ENCODE measurements at regions not wholly inside any gene's neighbourhood (a gene's known extent, or its start where the extent isn't known, plus 50 kb on each side); places are given as distances from the start of the nearest gene placed in this dataset.

- no peak overlapping the region for H3K4me3 Mint-ChIP-seq
- peaks cover 14 to 31% of the 10 kb centered on the region in 2 donors for H3K9me3 Mint-ChIP-seq
- no peak for DNase-seq
- no peak overlapping the region for H3K27ac Mint-ChIP-seq
- no peak for ATAC-seq
- no peaks in the 10 kb centered on the region for H3K27me3 Mint-ChIP-seq
- no peaks in the 10 kb centered on the region for H3K4me1 Mint-ChIP-seq
Measured at GRCh38 chr4:12993923-12994322, 490.2 kb downstream of the RAB28 start.

DNA sequence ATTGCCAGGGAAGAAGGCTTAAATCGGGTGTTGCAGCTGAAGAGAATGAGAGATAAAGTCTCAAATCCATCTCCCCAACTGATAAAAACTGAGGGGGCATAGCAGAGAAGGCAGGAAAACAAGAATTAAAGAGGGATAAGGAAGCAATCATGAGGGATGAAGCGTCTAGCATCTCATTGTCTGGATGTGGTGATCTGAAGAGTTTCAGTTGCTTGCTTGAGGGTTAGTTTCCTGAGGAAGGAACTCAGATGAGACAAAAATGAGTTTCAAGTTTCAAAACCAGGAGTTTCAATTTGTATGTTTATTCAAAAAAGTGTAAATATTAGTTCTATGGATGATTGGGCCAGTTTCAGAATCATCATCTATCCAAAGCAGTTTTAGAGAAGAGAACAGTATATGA, 496.9 kb downstream of the RAB28 start:
- Mint-ChIP-seq H3K9me3 (peaks cover 12 to 28% of the 10 kb centered on the region in 2 donors), H3K4me3 (no peak overlapping the region), H3K27ac (no peak overlapping the region), H3K4me1 (peaks cover 6% of the 10 kb centered on the region), H3K27me3 (no peaks in the 10 kb centered on the region)
- no peak for DNase-seq
- no peak for ATAC-seq

DNA sequence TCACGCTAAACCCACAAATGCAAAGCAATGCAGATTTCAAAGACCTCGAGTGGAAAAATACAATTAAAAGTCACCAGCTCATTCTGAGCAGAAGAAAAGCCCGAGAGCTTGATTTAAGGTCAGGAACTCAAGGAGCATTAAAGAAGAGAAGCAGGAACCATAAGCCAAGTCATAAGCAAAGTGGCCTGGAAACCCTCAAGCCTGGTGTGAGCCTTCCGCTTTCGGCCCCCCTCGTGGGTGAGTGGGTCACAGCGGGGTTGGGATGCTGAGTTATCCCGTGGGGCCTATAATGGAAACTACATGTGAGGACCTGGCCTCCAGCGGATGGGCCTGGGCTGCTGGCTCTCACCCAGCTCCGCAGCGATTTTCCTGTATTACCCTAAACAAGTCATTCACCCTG, 504.3 kb downstream of the RAB28 start:
- Mint-ChIP-seq H3K9me3 (peaks cover 20 to 29% of the 10 kb centered on the region in 2 donors), H3K4me1 (no peaks in the 10 kb centered on the region)
- no peak for ATAC-seq

GRCh38 chr4:12978310-12978709, 505.8 kb downstream of the RAB28 start:
- H3K4me1 Mint-ChIP-seq: no peaks in the 10 kb centered on the region
- DNase-seq (no peak), ATAC-seq (peak; percentile 54)
- H3K27me3 Mint-ChIP-seq: no peaks in the 10 kb centered on the region
- H3K4me3 Mint-ChIP-seq: no peak overlapping the region
- H3K27ac Mint-ChIP-seq: no peak overlapping the region
- peaks cover 20 to 25% of the 10 kb centered on the region in 2 donors for H3K9me3 Mint-ChIP-seq

More for the DNA sequence above, 504.3 kb downstream of the RAB28 start:
- Mint-ChIP-seq H3K27ac (no peak overlapping the region), H3K4me3 (no peak overlapping the region), H3K27me3 (no peaks in the 10 kb centered on the region)
- DNase-seq: no peak

DNA sequence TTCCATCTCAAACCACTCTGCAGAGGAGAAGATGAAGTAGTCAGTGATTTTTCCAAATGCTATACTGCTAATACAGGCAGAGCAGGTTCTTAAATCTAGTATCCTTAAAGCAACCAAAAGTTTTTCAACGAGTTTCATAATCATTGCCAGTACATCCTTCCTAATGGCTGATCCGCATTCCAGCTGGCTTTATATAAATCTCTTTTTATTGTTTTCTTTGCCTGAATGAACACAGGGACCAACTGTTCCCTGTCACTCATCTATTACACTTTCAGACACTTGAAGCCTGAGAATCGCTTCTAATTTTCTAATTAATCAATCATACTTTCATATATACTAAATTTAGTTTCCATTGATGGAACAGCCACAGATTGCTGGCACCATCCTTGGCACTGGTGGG, 508.6 kb downstream of the RAB28 start:
- Mint-ChIP-seq H3K27me3 (no peaks in the 10 kb centered on the region), H3K27ac (no peak overlapping the region), H3K9me3 (peaks cover 6 to 11% of the 10 kb centered on the region in 2 donors), H3K4me3 (no peak overlapping the region), H3K4me1 (no peaks in the 10 kb centered on the region)
- no peak for ATAC-seq
- no peak for DNase-seq

DNA sequence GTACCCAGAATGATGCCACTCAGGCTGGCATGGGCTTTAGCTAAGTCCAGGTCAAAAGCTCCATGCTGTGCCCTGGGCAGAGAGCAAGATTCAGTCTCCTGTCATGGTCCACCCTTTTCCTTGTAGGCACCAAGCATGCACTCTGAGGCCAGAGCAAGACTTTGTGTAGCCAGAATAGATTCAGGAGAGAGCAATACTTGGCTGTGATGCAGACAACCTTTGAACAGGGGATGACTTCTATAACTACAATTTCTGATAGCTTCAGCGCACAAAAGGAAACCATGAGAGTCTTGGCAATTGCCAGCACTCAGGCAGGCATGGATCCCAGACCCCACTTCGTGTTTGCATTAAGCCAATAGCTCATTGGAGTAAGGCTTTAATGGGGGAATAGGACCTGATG, 510.6 kb downstream of the RAB28 start:
- H3K9me3 Mint-ChIP-seq: peaks cover 6 to 10% of the 10 kb centered on the region in 2 donors
- H3K27me3 Mint-ChIP-seq: no peaks in the 10 kb centered on the region
- ATAC-seq (no peak), DNase-seq (no peak)
- H3K4me3 Mint-ChIP-seq: no peak overlapping the region
- no peaks in the 10 kb centered on the region for H3K4me1 Mint-ChIP-seq
- H3K27ac Mint-ChIP-seq: no peak overlapping the region

- Mint-ChIP-seq H3K27ac (no peak overlapping the region), H3K9me3 (peaks cover 5 to 7% of the 10 kb centered on the region in 2 donors), H3K4me1 (no peaks in the 10 kb centered on the region), H3K27me3 (no peaks in the 10 kb centered on the region), H3K4me3 (no peak overlapping the region)
- no peak for ATAC-seq
- DNase-seq: no peak
Measured at GRCh38 chr4:12968345-12968744, 515.8 kb downstream of the RAB28 start.

DNA sequence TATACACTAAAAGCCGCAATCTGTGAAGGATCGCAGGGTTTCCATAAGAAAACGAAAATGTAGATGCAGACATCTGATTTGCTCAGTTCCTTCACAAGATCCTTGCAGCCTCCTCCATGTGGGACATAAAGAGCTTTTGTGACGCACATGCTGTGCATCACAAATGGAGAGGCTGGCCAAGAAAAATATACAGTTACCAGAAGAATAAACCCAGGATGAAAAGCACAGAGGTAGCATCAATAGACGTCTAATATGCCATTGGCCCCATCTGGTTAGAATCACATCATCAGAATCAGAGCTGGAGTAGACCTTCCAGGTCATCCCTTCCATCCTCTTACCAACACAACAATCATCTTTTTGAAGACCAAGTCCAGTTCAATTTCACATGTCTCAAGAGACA, 517.4 kb downstream of the RAB28 start:
- H3K4me3 Mint-ChIP-seq: no peak overlapping the region

DNA sequence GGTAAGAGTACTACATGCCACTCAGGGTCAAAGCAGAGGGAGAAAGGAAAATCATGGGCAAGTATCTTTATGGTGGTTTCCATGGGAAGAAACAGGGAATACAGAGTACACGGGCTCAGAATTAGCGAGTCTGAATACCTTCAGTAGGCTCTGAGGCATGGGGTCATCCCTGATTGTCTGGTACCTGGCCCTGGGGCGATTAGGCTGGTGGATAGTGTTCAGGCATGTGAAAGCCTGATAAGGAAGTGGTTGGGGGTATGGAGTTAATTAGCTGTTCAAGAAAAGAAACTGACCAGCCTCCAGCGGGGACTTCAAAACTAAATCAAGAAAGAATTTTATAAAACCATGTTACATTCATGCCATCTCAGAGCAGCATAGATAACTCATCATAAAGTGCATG, 518.8 kb downstream of the RAB28 start:
- no peak overlapping the region for H3K27ac Mint-ChIP-seq
- H3K4me1 Mint-ChIP-seq: no peaks in the 10 kb centered on the region
- no peak for DNase-seq
- no peak for ATAC-seq
- peaks cover 5 to 7% of the 10 kb centered on the region in 2 donors for H3K9me3 Mint-ChIP-seq
- no peaks in the 10 kb centered on the region for H3K27me3 Mint-ChIP-seq
- H3K4me3 Mint-ChIP-seq: no peak overlapping the region

More for the DNA sequence above, 517.4 kb downstream of the RAB28 start:
- Mint-ChIP-seq H3K27ac (no peak overlapping the region), H3K27me3 (no peaks in the 10 kb centered on the region), H3K9me3 (peaks cover 5 to 7% of the 10 kb centered on the region in 2 donors), H3K4me1 (no peaks in the 10 kb centered on the region)
- no peak for ATAC-seq
- no peak for DNase-seq

- H3K27ac Mint-ChIP-seq: no peak overlapping the region
- peaks cover 5 to 7% of the 10 kb centered on the region in 2 donors for H3K9me3 Mint-ChIP-seq
- H3K27me3 Mint-ChIP-seq: no peaks in the 10 kb centered on the region
- ATAC-seq: no peak
- H3K4me3 Mint-ChIP-seq: no peak overlapping the region
- no peak for DNase-seq
- no peaks in the 10 kb centered on the region for H3K4me1 Mint-ChIP-seq
Measured at GRCh38 chr4:12963912-12964311, 520.2 kb downstream of the RAB28 start.

DNA sequence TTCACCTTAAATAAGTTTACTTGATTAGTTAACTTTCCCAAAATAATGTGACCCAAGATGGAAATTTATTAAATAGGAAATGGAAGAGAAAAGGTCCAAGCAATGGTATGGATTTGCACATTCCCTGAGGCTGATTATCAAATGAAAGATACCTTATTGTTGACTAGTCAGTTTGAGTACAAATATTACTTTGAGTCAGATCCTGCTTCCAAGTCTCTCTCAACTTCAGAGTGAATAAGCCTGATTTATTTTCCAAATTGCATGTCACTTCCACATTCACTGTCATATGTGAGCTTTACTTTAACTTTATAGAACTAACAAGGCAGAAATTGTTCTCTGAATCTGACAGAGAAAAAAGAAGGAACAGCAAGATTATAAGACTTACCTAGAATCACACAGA, 520.8 kb downstream of the RAB28 start:
- no peak for ATAC-seq
- Mint-ChIP-seq H3K27ac (no peak overlapping the region), H3K4me1 (no peaks in the 10 kb centered on the region), H3K4me3 (no peak overlapping the region), H3K27me3 (no peaks in the 10 kb centered on the region), H3K9me3 (peaks cover 5 to 7% of the 10 kb centered on the region in 2 donors)
- DNase-seq: no peak

DNA sequence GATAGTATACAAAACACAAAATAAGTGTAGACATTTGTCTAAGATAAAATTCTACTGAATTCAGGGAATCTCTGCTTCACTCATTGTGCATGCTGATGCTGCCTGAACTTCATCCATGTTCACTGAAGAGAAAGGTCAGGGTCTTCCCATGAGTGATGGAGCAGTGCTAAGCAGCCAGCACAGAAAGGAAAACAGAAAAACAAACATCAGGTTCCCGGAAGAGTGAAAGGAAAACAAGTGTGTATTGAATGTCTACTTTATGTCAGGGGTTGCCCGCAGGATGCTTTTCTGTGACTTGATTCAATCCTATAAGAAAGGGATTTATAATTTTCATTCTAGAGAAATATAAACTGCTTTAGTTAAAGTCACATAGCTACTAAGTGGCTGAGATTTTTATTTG, 522.4 kb downstream of the RAB28 start:
- ATAC-seq: no peak

DNA sequence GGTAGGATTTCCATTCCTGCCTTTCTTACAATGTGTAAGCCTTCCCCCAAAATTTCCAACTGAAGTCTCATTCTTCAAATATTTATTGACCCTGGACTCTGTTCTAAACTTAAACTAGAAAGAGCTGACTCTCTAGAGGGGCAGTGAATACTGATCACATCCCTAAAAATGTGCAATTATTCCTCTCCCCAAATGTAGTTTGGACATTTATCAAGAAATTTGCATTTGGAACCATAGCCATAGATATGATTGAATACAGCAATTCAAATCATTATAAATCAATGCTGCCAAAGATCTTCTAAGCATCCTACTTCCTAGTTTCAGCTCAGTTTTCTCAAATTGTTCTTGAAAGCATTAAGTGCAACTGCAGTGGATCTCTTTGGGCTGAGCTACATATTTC, 525.7 kb downstream of the RAB28 start:
- Mint-ChIP-seq H3K9me3 (no peaks in the 10 kb centered on the region), H3K4me1 (no peaks in the 10 kb centered on the region), H3K27ac (no peak overlapping the region), H3K27me3 (no peaks in the 10 kb centered on the region), H3K4me3 (no peak overlapping the region)
- DNase-seq (no peak), ATAC-seq (no peak)

More for the DNA sequence above, 522.4 kb downstream of the RAB28 start:
- Mint-ChIP-seq H3K4me1 (no peaks in the 10 kb centered on the region), H3K27ac (no peak overlapping the region), H3K4me3 (no peak overlapping the region), H3K27me3 (no peaks in the 10 kb centered on the region), H3K9me3 (peaks cover under 1 to 7% of the 10 kb centered on the region in 2 donors)
- DNase-seq: no peak

GRCh38 chr4:12957108-12957507, 527.0 kb downstream of the RAB28 start:
- H3K9me3 Mint-ChIP-seq: no peaks in the 10 kb centered on the region
- no peaks in the 10 kb centered on the region for H3K4me1 Mint-ChIP-seq
- H3K27ac Mint-ChIP-seq: no peak overlapping the region
- H3K27me3 Mint-ChIP-seq: no peaks in the 10 kb centered on the region
- DNase-seq: no peak
- no peak for ATAC-seq
- H3K4me3 Mint-ChIP-seq: no peak overlapping the region

DNA sequence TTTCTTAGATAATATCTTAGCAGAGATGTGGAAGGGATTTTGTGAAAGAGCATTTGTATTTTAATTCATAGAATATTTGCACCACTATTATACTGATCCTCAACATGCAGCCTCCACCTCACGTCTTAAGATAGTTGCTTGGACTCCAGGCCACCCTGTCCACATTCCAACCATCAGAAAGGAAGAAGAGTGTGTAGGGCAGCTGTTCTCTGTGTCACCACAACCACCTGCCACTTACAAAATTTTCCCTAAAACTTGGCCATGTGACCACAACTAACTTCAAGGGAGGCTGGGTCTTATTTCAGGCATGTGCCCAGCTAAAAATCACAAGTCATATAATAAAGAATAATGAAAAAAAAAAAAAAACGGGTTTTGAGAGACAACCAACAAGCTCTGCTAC, 528.1 kb downstream of the RAB28 start:
- Mint-ChIP-seq H3K4me1 (no peaks in the 10 kb centered on the region), H3K4me3 (no peak overlapping the region), H3K9me3 (no peaks in the 10 kb centered on the region), H3K27me3 (no peaks in the 10 kb centered on the region), H3K27ac (no peak overlapping the region)
- ATAC-seq: no peak
- no peak for DNase-seq

- no peak overlapping the region for H3K27ac Mint-ChIP-seq
- H3K4me1 Mint-ChIP-seq: no peaks in the 10 kb centered on the region
- DNase-seq (no peak), ATAC-seq (no peak)
- no peaks in the 10 kb centered on the region for H3K9me3 Mint-ChIP-seq
- H3K4me3 Mint-ChIP-seq: no peak overlapping the region
- no peaks in the 10 kb centered on the region for H3K27me3 Mint-ChIP-seq
Measured at GRCh38 chr4:12949719-12950490, 534.2 kb downstream of the RAB28 start.

- ATAC-seq (no peak), DNase-seq (no peak)
- Mint-ChIP-seq H3K4me1 (no peaks in the 10 kb centered on the region), H3K27me3 (no peaks in the 10 kb centered on the region), H3K27ac (no peak overlapping the region), H3K9me3 (no peaks in the 10 kb centered on the region), H3K4me3 (no peak overlapping the region)
Measured at GRCh38 chr4:12943069-12943468, 541.1 kb downstream of the RAB28 start.

All from stimulated activated naive CD8-positive, alpha-beta T cell treated with anti-CD3 and anti-CD28 coated beads, Interleukin-15, amount 100 ng/mL, for 72 hours (primary cell).